IMR-90 (cell line): ENCODE measurements at regions not wholly inside any gene's neighbourhood (a gene's known extent, or its start where the extent isn't known, plus 50 kb on each side); places are given as distances from the start of the nearest gene placed in this dataset.

Experiments
- ATAC-seq: fragments of 200-7000 bp; cut with Tn5 transposase; 2 replicates; pipeline ENCODE4 v1.9.1; 2020; ENCODE audit warnings: low read depth, mild to moderate bottlenecking, moderate library complexity
- BruUV-seq: library from RNA; stranded (reverse); fragments of 400-500 nt; replicated peaks from 2 replicates; lab custom pipeline; 2021; lab: Mats Ljungman, UMichigan
- CTCF ChIA-PET: fragments of 300-600 bp; formaldehyde crosslinking; extraction: SDS; loops from one replicate; lab custom pipeline; 2021; ENCODE audit warnings: antibody characterized with exemption; lab: Yijun Ruan, JAX
- POLR2A ChIA-PET: fragments of 300-600 bp; sonication (Branson Sonifier 250); formaldehyde crosslinking; loops from one replicate; lab custom pipeline; 2022; ENCODE audit warnings: antibody characterized with exemption; ENCODE audit not compliant: unreplicated experiment; lab: Charles Lee
- DNase-seq: peaks from one replicate; pipeline ENCODE4 v3.0.0; 2013
- H2AFZ ChIP-seq: replicated peaks from 2 replicates; pipeline ENCODE3; 2013; ENCODE audit warnings: low read length, mild to moderate bottlenecking; ENCODE audit not compliant: poor library complexity
- H2AK5ac ChIP-seq: 2 replicates; pipeline ENCODE4 v1.6.1; 2013; ENCODE audit warnings: low read depth, low read length, inconsistent platforms
- H2AK9ac ChIP-seq: replicated peaks from 2 replicates; pipeline ENCODE3; 2013; ENCODE audit warnings: mild to moderate bottlenecking, low read depth, low read length, moderate library complexity; ENCODE audit not compliant: poor library complexity
- H2BK120ac ChIP-seq: 2 replicates; pipeline ENCODE4 v1.6.1; 2013; ENCODE audit warnings: low read depth, low read length, inconsistent platforms
- H2BK15ac ChIP-seq: 3 replicates; pipeline ENCODE4 v1.6.1; 2013; ENCODE audit warnings: low read depth, low read length, inconsistent platforms
- H2BK20ac ChIP-seq: 2 replicates; pipeline ENCODE4 v1.6.1; 2013; ENCODE audit warnings: low read depth, mild to moderate bottlenecking, inconsistent platforms, low read length, moderate library complexity
- H2BK5ac ChIP-seq: 2 replicates; pipeline ENCODE4 v1.6.1; 2013; ENCODE audit warnings: mild to moderate bottlenecking, low read depth, low read length, inconsistent platforms; ENCODE audit not compliant: poor library complexity, severe bottlenecking
- H3K14ac ChIP-seq: replicated peaks from 2 replicates; pipeline ENCODE4 v1.6.1; 2013; ENCODE audit warnings: low read depth, low read length, inconsistent platforms
- H3K18ac ChIP-seq: 2 replicates; pipeline ENCODE4 v1.6.1; 2013; ENCODE audit warnings: low read depth, low read length, control low read depth
- H3K23ac ChIP-seq: 2 replicates; pipeline ENCODE4 v1.6.1; 2013; ENCODE audit warnings: low read depth, low read length, inconsistent platforms
- H3K27ac ChIP-seq: 2 replicates; pipeline ENCODE4 v1.5.1; 2013; ENCODE audit warnings: mild to moderate bottlenecking, control low read depth, low read length; ENCODE audit not compliant: insufficient read depth
- H3K27me3 ChIP-seq: 2 replicates; pipeline ENCODE4 v1.6.1; 2013; ENCODE audit warnings: low read length; ENCODE audit not compliant: control insufficient read depth, insufficient read depth
- H3K36me3 ChIP-seq: 2 replicates; pipeline ENCODE4 v1.6.1; 2013; ENCODE audit warnings: low read length, mixed read lengths; ENCODE audit not compliant: control insufficient read depth, insufficient read depth
- H3K4ac ChIP-seq: 2 replicates; pipeline ENCODE4 v1.6.1; 2013; ENCODE audit warnings: low read depth, low read length, inconsistent platforms
- H3K4me1 ChIP-seq: 2 replicates; pipeline ENCODE4 v1.6.1; 2013; ENCODE audit warnings: low read length, mixed read lengths; ENCODE audit not compliant: control insufficient read depth, insufficient read depth
- H3K4me2 ChIP-seq: 2 replicates; pipeline ENCODE4 v1.6.1; 2013; ENCODE audit warnings: low read depth, mild to moderate bottlenecking, control low read depth, low read length, moderate library complexity
- H3K4me3 ChIP-seq: 2 replicates; pipeline ENCODE4 v1.5.1; 2013; ENCODE audit warnings: low read depth, mild to moderate bottlenecking, control low read depth, low read length, moderate library complexity; ENCODE audit not compliant: insufficient read depth
- H3K56ac ChIP-seq: 2 replicates; pipeline ENCODE4 v1.6.1; 2013; ENCODE audit warnings: low read length, inconsistent platforms; ENCODE audit not compliant: insufficient read depth; ENCODE audit errors: extremely low read depth
- H3K79me1 ChIP-seq, 2 experiments: 2 replicates each; pipeline ENCODE4 v1.6.1; 2013; ENCODE audit warnings: low read length in 2 of 2, inconsistent platforms in 1 of 2, low read depth in 1 of 2
- H3K9ac ChIP-seq: 2 replicates; pipeline ENCODE4 v1.6.1; 2013; ENCODE audit warnings: low read depth, low read length, control low read depth
- H3K9me1 ChIP-seq: 2 replicates; pipeline ENCODE4 v1.6.1; 2013; ENCODE audit warnings: low read length, inconsistent platforms; ENCODE audit not compliant: insufficient read depth
- H3K9me3 ChIP-seq: 2 replicates; pipeline ENCODE4 v1.6.1; 2013; ENCODE audit warnings: low read length; ENCODE audit not compliant: control insufficient read depth, insufficient read depth
- H4K20me1 ChIP-seq: 2 replicates; pipeline ENCODE4 v1.6.1; 2013; ENCODE audit warnings: low read length, inconsistent platforms; ENCODE audit not compliant: insufficient read depth
- H4K5ac ChIP-seq: 2 replicates; pipeline ENCODE4 v1.6.1; 2013; ENCODE audit warnings: mild to moderate bottlenecking, low read depth, low read length, control low read depth
- H4K8ac ChIP-seq, 2 experiments: 2 replicates each; pipeline ENCODE4 v1.6.1; 2013; ENCODE audit warnings: low read depth in 2 of 2, low read length in 2 of 2, control low read depth in 1 of 2, inconsistent platforms in 1 of 2
- H4K91ac ChIP-seq: 2 replicates; pipeline ENCODE4 v1.6.1; 2013; ENCODE audit warnings: low read depth, low read length, inconsistent platforms; ENCODE audit not compliant: insufficient read depth
- CTCF ChIP-seq: conservative IDR thresholded peaks from 2 replicates; pipeline ENCODE4 v1.5.1; 2012; ENCODE audit warnings: mild to moderate bottlenecking, low read depth, low read length, improper control_type of control experiment
- MAFK ChIP-seq: IDR thresholded peaks from 2 replicates; pipeline ENCODE4 v1.6.1; 2012; ENCODE audit warnings: low read depth, low read length, improper control_type of control experiment
- MXI1 ChIP-seq: IDR thresholded peaks from 2 replicates; pipeline ENCODE4 v1.6.1; 2012; ENCODE audit warnings: low read depth, mild to moderate bottlenecking, low read length, moderate library complexity, borderline replicate concordance
- RAD21 ChIP-seq: IDR thresholded peaks from 2 replicates; pipeline ENCODE4 v1.6.1; 2012; ENCODE audit warnings: low read length, improper control_type of control experiment
- RCOR1 ChIP-seq: IDR thresholded peaks from 2 replicates; pipeline ENCODE4 v1.6.1; 2012; ENCODE audit warnings: mild to moderate bottlenecking, low read length, improper control_type of control experiment; ENCODE audit not compliant: insufficient replicate concordance
- WGBS, 2 experiments: methylation state at CpG; one replicate each; pipeline versions ENCODE4 v1.1.5 to v1.1.7; 2013; ENCODE audit warnings: missing lambda C conversion rate in 2 of 2; ENCODE audit not compliant: insufficient read length in 1 of 2; ENCODE audit errors: extremely low coverage in 2 of 2; 5-methylcytosine and 5-hydroxymethylcytosine counted together
- dilution Hi-C: fragments of 300-500 bp; cut with HindIII; formaldehyde crosslinking; loops from one replicate; pipeline ENCODE4 v1.14.3; 2018; ENCODE audit warnings: low sequenced_read_pairs; ENCODE audit not compliant: unreplicated experiment
- in situ Hi-C: fragments of 300-500 bp; cut with MboI; formaldehyde crosslinking; loops from 3 replicates; pipeline ENCODE4 v1.14.3; 2019; ENCODE audit warnings: low sequenced_read_pairs, inconsistent platforms, mixed read lengths
- intact Hi-C: fragments of 100-400 bp; cut with micrococcal nuclease; formaldehyde crosslinking; loops from 2 replicates; pipeline ENCODE4 v1.10.0; 2022

- Histone ChIP-seq H2BK15ac (peak overlapping the region; percentile 80; the same call in 1 of the 3 replicates), H4K91ac (0 out of 2 replicates have a peak overlapping the region, but pooled peaks have one; percentile 7), H2BK20ac (peak overlapping the region; percentile 73; the same call in 1 of the 2 replicates), H3K79me1 (0 out of 4 replicates have a peak, but pooled peaks cover 0 to 3% of the 10 kb centered on the region in 2 experiments), H3K18ac (peak overlapping the region; percentile 45; the same call in 1 of the 2 replicates), H3K23ac (no peak overlapping the region), H3K56ac (no peak overlapping the region), H3K4ac (no peak overlapping the region), H3K36me3 (no peaks in the 10 kb centered on the region), H2AK9ac (no peak overlapping the region), H3K4me1 (peaks cover 20% of the 10 kb centered on the region), H2BK120ac (peak overlapping the region; percentile 59), H2AFZ (peak overlapping the region; percentile 21), H4K5ac (no peak overlapping the region), H3K27ac (no peak overlapping the region), H3K4me3 (no peak overlapping the region), H2AK5ac (peak overlapping the region; percentile 78; the same call in 1 of the 2 replicates), H3K4me2 (no peak overlapping the region), H3K9ac (no peak overlapping the region), H3K9me1 (peaks cover 5% of the 10 kb centered on the region), H3K9me3 (no peaks in the 10 kb centered on the region), H4K20me1 (no peaks in the 10 kb centered on the region), H4K8ac (peak overlapping the region in 1 of 2 experiments; percentile 22; a peak in 1 of 4 replicates), H3K14ac (no peak overlapping the region), H2BK5ac (no peak overlapping the region), H3K27me3 (no peaks in the 10 kb centered on the region)
- in situ Hi-C loops: no loop called here
- DNase-seq (no peak), ATAC-seq (no peak)
- no TSS peak for BruUV-seq
- 67% methylated on average over 1 of the region's 3 CpGs; no CpG with 5 or more reads in 1 of the 2 experiments for WGBS, 2 experiments
- intact Hi-C loops: no loop called here
- no peak for TF ChIP-seq RAD21
- TF ChIP-seq MAFK: no peak
- TF ChIP-seq CTCF: no peak
- no peak for TF ChIP-seq RCOR1
- TF ChIP-seq MXI1: no peak
- CTCF ChIA-PET: no interaction called here
- POLR2A ChIA-PET: no interaction called here
- dilution Hi-C loops: no loop called here
Observed at GRCh38 chr7:41874201-41874785, 171.4 kb upstream of the INHBA start.
